Esophagus mucosa (tissue), 1 donor: ENCODE measurements at regions not wholly inside any gene's neighbourhood (a gene's known extent, or its start where the extent isn't known, plus 50 kb on each side); places are given as distances from the start of the nearest gene placed in this dataset.

Experiments
- ATAC-seq: fragments of 200-7000 bp; cut with Tn5 transposase; one replicate; pipeline ENCODE4 v1.9.1; 2020
- donor health status: DM: yes; HTN: yes; CAD: no.

DNA sequence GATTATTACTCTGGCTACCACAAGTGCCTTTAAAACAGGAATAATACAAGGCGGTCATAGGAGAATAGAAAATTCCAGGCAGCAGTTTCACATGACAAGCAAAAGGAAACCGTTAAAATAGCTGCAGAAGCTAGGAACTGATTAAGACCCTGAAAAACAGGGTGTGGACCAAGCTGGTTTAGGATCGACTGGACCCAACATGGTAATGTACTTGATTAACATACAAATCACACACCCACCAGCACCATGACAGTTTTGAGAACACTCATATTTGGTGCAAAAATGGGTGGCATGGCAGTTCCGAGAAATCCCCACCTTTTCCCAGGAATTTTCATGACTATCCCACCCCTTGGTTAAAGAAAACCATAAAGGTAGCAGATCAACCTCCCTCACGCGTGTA lies 51.9 kb upstream of the TMEM163 start:
- ATAC-seq, result no peak

DNA sequence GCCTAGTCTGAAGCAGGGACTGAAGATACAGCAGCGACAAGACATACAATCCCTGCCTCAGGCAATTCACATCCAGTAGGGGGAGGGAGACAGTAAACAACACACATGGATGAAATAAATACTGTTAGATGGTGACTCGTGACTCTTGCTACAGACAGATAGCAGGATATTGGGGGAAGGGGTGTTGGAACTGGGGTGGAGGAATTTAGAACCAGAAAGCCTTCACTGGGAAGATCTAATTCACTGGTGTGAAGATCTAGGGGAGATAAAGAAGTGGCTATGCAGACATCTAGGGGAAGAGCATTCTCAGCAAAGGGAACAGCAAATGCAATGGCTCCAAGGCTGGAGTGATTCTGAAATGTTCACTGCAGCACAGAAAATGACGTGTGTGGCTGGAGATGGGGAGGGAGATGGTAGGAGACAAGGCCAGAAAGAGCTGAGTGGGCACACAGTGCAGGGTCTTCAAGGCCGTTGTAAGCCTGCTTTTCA lies 52.6 kb upstream of the TMEM163 start:
- no peak for ATAC-seq

- no peak for ATAC-seq
Measured at GRCh38 chr2:134772493-134773169, 53.8 kb upstream of the TMEM163 start.

DNA sequence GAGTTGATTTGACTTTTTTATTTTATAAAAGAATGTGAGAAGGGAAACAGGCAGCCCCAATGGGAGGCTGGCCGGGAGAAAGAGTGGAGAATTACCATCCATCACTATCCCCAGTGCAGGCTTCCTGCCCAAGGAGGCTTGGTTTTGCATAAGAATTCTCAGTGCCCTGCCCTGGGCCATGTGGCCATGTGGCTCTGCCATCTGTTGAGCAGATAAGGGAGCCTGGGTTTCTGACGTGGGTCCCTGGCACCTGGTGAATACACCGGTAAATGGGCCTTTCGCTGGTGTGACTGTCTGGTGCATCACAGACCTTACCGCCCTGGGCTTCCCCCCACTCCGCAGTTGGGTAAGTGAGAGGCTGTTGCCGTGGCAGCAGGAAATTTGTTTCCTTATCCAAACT lies 54.5 kb upstream of the TMEM163 start:
- no peak for ATAC-seq

DNA sequence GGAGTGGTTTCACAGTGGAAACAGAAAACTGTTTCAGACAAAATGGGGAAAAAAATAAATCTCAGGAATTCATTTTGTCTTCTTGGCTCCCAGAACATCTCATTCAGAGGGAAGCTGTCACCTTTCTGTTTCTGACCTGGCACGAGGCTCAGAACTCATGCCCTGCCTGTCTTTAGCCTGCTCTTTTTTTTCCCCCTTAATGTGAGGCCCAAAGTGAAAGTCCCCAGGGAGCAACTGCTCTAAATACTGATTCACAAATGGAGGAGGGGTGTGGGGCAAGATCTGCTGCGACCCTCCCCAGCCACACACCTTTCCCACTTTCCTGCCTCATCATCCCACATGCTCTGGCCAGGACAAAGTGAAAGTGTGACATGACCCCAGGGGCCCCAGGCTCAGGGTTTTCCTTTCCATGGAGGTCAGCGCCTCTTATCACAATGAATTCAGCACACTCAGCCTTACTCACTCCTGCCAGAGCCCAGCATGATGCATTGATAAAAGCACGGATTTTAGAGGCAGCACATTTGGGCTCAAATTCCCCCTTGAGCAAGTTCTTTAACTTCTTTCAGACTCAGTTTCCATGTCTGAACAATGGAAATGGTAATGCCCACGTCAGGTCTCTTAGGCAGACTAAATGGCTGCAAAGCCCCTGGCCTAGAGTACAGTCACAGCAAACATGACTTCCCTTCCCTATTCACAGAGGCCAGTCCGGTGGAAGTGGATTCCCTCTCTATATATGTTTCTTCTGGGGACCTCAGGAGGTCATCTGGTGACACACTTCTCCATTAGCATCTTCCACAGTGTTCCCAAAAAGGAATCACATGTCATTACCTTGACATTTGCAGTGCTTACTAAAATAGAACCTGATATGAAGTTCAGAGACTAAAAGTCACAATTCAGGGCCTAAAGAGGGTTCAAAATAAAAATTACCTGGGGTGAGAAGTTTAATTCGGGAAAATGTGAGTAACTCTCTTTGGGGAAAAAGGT lies 55.3 kb upstream of the TMEM163 start:
- no peak for ATAC-seq

DNA sequence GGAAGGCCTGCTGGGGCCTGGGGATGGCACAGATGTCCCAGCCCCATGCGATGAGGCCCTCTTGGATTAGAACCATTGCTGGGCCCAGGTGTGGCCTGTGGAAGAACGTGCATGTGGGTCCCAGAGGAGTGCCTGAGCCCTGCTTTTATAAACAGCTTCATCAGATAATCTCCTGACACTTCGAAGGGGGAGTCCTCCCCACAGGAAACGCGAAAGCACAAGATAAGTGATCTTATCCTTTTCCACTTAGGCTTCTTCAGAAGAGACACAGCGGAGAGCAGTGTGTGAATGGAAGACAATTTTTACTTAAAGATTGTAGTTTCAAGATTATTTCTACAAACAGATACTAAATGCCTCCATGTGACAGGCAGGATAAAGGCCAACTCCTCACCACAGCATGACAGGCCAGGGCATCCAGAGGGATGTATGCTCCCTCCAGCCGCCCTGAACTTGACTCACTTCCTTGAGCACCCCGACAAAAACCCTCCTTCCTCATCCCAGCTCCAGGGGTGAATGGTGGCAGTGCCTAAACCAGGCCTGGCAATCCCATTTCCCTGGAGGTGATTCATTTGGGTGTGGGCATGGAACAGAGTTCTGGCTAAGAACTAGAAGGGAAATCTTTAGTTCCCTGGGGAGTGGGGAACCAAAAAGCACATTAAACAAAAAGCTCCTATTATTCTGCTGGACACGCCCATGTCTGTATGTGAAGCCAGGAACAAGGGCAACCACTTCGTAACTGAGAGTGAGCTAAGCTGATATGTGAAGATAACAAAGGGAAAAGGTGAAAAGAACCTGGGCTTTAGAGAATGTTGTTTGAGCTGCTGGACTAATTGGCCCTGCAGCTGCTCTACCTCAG lies 56.2 kb upstream of the TMEM163 start:
- peak; percentile 76 for ATAC-seq

GRCh38 chr2:134776836-134777235 lies 58.0 kb upstream of the TMEM163 start:
- ATAC-seq, result no peak

DNA sequence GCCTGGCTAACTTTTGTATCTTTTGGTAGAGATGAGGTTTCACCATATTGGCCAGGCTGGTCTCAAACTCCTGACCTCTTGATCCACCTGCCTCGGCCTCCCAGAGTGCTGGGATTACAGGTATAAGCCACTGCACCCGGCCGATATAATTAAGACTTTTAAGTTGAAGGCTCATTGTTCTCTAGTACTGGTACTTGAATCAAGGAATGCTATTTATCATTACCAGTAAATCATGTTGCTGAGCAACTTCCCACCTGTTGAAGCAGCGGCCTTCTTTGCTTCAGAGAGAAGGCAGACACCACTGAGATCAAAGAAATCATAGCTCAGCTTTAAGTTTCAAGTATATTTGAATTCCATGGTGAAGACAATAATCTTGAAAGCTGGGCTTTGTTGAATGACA lies 58.8 kb upstream of the TMEM163 start:
- no peak for ATAC-seq

- no peak for ATAC-seq
Measured at GRCh38 chr2:134778372-134778771, 59.6 kb upstream of the TMEM163 start.

GRCh38 chr2:134780972-134781371 lies 57.4 kb upstream of the ACMSD start:
- ATAC-seq, result no peak

DNA sequence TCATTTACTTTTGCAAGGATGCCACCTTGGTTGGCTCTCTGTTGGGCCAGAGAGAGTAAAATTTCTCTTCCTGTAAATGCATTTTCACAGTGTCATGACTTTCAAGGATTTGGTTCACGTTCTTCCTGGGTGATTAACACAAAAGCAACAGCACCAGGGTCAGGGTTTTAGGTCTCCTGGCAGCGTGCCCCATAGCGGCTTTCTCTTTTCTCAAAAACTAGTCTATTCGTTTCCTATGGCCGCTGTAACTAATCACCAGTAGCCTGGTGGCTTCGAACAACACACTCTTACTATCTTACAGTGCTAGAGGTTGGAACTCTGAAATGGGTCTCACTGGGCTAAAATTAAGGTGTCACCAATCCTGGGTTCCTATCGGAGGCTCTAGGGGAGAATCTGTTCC lies 56.3 kb upstream of the ACMSD start:
- no peak for ATAC-seq

GRCh38 chr2:134782792-134783191 lies 55.6 kb upstream of the ACMSD start:
- ATAC-seq, result peak; percentile 44

- no peak for ATAC-seq
Measured at GRCh38 chr2:134783912-134784311, 54.5 kb upstream of the ACMSD start.

- no peak for ATAC-seq
Measured at GRCh38 chr2:134785659-134786430, 52.6 kb upstream of the ACMSD start.

DNA sequence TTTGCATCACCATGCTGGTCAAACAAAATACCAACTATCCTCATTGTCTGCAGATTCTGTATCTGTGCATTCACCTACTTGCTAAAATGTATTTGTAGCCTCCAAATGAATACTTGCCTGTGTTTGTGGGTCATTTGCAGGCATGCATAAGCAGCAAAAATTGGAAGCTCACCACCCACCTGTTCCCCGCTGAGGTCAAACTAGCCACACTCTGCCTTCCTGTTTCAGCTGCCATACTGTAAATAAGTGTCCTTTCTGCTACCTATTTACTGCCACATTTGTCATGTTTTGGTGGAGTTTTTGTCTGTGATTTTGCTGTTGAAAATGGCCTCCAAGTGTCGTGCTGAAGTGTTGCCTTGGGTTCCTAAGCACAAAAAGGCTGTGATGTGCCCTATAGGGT lies 50.0 kb upstream of the ACMSD start:
- no peak for ATAC-seq
